Islet precursor cell (in vitro differentiated cells): ENCODE measurements at regions not wholly inside any gene's neighbourhood (a gene's known extent, or its start where the extent isn't known, plus 50 kb on each side); places are given as distances from the start of the nearest gene placed in this dataset.
A peak's percentile ranks its signal among the peaks of the same experiment; 100 is the strongest.

Experiments
- DNase-seq: peaks from one replicate; pipeline ENCODE4 v3.0.0-alpha.2; 2018

GRCh38 chr18:2337552-2338141 is 233.7 kb downstream of the METTL4 start:
- DNase-seq, result no peak

GRCh38 chr18:2338601-2339000 is 232.7 kb downstream of the METTL4 start:
- no peak for DNase-seq

- DNase-seq, result no peak
Observed at GRCh38 chr18:2340335-2340734, 231.0 kb downstream of the METTL4 start.

DNA sequence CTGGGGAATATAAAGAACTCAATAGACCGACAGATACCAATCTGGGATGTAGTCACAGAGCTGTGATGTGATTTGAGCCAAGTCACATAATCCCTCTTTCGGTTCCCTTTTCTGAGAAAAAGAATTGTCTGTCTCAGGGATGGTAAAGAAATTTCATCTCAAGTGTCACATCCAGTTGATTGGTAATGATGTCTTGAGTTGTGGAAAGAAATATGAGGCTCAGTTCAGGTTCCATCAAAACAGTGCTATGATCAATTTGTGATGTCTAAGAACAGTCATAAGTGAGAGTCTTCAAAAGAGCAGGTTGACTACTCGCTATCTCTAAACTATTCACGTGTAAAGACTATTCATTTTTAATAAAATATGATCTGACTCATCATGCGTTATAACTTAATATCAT is 223.3 kb downstream of the METTL4 start:
- no peak for DNase-seq

DNA sequence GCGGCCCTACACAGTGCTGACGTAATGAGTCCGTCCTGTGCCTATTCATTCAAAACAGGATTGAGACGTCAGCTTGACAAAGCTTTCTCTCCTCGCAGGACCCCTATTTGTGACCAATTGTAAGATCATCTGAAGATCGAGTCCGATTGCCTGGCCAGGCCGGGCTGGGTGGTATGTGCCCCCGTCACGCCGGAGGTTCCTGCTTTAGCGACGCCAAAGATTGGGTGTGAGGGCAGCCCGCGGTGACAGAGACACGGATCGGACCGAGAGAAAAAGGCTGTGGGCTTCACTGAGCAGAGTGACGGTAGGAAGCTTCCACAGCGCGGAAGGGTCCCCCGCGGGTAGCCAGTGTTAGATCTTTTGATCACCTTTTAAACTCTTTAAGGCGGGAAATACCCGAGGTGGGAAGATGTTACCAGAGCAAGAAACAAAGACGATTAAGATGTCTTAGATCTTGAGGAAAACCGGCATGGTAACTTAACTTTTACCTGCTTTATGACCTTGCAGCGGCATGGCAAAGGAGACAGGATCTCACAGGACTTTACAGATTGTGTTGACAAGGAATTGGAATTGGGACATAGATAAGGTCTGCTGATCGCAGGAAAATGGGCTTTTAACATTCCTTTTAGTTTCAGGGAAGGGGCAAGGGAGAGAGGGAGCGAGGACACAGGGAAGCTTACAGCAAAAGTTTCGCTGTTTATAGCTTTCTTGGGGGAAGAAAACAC is 220.0 kb downstream of the METTL4 start:
- DNase-seq, result peak; percentile 73

GRCh38 chr18:2354292-2354691 is 217.0 kb downstream of the METTL4 start:
- DNase-seq, result no peak

GRCh38 chr18:2356906-2357305 is 214.4 kb downstream of the METTL4 start:
- DNase-seq, result no peak

DNA sequence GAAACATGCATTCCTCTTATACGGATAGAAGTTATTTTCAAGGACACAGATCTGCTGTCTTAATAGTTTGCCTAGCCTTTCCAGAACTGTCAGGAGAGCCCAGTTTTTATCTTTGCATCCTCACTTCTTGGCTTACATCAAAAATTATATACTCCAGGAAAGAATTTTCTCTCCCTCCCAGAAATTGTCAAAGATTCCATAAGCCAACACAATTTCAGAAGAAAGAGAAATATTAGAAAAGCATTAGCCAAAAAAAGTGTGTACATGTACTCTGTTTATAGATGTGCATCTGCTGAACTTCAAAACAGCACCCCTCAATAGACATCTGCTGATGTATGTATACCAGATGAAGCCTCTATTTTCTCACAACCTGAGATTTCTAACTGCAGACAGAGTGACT is 210.4 kb downstream of the METTL4 start:
- no peak for DNase-seq

DNA sequence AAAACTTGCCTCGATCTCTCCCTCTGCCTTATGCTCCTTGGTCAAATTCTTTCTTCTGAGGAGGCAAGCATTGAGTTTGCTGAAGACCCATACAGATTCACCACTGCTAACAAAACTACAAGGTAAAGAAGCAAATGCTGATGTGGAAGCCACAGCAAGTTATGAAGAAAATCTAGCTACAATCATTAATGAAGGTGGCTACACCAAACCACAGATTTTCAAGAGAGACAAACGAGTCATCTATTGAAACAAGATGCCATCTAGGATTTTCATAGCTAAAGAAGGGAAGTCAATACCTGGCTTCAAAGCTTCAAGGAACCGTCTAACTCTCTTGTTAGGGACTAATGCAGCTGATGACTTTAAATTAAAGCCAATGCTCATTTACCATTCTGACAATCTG is 203.2 kb downstream of the METTL4 start:
- DNase-seq, result no peak

DNA sequence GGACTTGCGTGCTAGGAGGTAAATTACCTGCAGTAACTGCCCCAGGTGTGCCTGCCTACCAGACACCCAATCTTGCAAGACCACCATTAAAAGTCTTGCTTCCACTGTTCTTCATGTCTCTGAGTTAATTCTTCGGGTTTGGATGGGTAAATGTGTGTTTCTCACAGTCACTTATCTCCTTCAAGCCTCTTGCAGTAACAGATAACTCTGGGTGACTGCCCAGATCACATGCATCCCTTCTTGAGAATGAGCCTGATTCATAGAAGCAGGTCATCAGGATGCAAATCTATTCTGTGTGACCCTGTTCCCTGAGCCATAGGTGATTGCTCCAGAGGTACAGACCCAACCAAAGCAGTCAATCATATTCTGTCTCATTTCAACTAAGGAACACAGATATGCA is 194.6 kb downstream of the METTL4 start:
- DNase-seq, result no peak

DNA sequence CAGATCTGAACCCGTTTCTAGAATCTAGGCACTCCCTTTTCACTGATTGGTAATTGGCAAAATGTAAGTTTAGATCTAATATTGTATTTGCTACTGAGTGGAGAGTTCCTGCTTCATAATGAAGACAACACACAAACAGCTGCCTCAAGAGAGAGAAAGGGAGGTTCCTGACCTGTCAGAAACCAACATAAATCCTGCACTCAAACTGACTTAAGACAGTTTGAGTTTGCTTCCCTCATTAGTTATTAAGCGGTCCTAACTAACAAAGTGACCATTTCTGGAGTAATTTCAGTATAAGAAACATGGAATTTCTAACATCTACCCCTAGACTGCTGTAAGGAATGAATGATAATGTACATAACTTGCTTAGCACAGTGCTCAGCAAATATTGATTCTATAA is 191.2 kb downstream of the METTL4 start:
- DNase-seq, result no peak

GRCh38 chr18:2381539-2381938 is 189.8 kb downstream of the METTL4 start:
- DNase-seq, result no peak

- DNase-seq, result no peak
Observed at GRCh38 chr18:2387588-2387987, 183.7 kb downstream of the METTL4 start.

DNA sequence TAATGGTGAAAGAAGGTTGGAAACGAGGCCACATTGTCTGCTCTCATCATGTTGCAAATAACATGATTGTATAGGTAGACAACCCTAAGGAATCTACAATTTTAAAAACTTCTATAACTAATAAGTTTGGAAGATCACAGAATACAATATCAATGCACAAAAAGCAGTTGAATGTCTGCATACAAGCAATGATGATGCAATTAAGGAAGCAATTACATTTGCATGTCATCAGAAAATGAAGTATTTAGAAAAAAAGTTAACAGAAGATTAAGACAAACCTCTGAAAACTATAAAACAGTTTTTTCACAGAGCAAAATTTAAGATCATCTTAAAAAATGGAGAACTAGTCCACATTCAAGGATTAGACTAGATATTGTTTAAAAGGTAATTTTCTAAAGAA is 181.1 kb downstream of the METTL4 start:
- no peak for DNase-seq

DNA sequence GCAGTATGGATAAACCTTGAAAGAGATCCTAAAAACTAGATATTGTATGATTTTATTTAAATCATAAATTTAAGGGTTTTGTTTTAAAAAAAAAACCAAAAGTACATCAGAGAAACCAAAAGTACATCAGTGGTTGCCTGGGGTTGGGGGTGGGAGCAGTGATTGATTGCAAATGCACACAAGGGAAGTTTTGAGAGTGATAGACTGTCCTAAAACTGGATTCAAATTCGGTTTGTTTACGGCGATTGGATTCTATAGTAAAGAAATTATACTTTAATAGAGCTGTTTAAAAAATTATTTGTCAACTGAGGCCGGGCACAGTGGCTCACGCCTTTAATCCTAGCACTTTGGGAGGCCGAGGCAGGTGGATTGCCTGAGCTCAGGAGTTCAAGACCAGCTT is 179.8 kb downstream of the METTL4 start:
- no peak for DNase-seq

- DNase-seq, result no peak
Observed at GRCh38 chr18:2392446-2392845, 178.9 kb downstream of the METTL4 start.

- no peak for DNase-seq
Observed at GRCh38 chr18:2394684-2395083, 176.6 kb downstream of the METTL4 start.

DNA sequence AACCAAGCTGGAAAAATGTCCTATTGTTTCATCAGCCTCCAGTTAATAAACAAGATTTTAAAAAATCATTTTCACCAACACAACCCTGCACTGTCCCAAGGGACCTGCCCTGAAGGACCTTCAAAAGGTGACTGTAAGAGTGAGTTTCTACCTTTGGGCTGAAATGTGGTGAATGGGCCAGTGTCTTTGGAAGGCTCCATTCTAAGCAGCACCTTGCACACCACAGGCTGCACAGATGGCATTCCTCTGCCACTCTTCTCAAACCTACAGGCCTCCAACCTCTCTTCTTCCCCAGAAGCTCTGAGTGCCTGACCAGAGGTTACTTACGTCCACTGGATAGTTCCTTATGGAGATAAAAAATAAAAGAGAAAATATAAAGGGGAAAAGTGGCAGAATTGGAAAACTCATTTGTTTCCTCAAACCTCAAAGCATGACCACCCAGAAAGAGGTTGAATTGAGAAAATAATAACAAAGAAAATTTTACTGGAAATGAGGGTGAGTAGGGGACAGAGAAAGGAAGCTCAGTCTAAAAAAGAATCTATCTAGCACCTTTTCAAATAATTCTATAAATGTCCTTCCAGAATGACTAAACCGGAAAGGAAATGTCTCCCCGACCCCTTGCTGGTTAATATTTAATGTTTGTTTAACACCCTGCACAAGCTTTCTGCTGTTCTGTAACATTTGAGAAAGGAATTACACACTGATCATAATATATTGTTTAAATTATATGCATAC is 175.7 kb downstream of the METTL4 start:
- DNase-seq, result no peak

DNA sequence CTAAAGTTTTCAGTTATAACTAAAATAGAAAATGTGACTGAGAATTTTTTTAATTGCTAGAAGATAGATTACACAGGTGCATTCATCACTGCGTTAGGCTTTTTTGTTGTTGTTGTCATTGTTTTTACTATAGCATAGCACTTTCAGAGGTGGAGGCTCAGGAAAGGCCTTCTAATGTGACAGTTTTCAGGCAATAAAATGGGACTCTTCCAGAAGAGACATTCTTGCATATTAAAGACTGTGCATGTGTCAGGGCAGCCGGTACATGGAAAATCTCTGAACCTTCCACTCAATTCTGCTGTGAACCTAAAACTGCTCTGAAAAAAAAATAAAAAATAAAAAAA is 175.2 kb downstream of the METTL4 start:
- no peak for DNase-seq

DNA sequence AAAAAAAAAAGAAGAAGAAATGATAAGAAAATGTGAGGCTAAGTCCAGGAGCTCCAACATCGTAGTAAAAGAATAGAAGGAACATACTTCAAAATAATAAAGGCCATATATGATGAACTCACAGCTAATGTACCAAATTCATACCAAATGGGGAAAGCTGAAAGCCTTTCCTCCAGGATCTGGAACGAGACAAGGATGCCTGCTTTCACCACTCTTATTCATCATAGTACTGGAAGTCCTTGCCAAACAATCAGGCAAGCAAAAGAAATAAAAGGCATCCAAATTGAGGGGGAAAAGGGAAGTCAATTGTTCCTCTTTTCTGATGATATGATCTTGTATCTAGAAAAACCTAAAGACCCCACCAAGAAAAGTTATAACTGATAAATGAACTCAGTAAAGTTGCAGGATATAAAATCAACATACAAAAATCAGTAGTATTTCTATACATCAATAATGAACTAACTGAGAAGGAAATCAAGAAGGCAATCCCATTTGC is 170.6 kb downstream of the METTL4 start:
- no peak for DNase-seq

- DNase-seq, result no peak
Observed at GRCh38 chr18:2402084-2402483, 169.2 kb downstream of the METTL4 start.

GRCh38 chr18:2406544-2406943 is 164.8 kb downstream of the METTL4 start:
- no peak for DNase-seq

DNA sequence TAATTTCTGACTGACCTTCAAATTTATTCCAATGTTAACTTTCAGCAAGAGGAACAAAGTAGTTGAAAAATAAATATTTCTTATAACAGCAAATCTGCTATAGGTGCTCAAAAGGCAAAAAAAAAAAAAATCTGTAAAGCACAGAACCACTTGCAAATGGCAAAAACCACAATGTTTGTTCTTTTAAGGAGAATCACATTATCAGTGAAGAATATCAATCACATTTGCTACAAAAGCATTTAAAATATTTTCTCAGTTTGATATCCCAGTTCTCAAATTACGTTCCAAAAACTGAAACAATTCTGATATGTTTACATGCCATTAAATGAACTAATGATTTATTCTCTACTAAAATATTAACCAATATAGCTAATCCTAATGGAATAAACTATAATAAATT is 163.3 kb downstream of the METTL4 start:
- no peak for DNase-seq

- no peak for DNase-seq
Observed at GRCh38 chr18:2409906-2410305, 161.4 kb downstream of the METTL4 start.
